ENCODE measurements at regions not wholly inside any gene's neighbourhood (a gene's known extent, or its start where the extent isn't known, plus 50 kb on each side); places are given as distances from the start of the nearest gene placed in this dataset.

DNA sequence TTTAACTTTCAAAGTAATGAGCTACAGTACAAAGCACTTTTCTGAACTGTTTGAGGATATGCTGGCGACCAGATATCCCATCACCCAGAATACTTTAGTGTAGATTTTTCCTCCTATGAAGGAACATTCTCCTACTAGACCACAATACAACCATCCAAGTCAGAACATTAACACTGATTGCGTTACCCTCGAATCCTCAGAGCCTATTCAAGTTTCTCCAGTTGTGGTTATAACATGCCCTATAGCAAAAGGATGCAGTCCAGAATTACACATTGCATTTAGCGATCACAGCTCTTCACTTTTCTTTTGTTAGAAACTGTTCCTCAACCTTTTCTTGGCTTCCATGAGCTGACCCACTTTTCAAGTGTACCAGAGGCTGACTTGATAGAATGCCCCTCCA is 87.4 kb upstream of the SOX4 start:
- Mint-ChIP-seq H3K4me3 (no peak overlapping the region), H3K4me1 (no peaks in the 10 kb centered on the region), H3K27ac (no peak overlapping the region), H3K36me3 (no peaks in the 10 kb centered on the region), H3K27me3 (no peaks in the 10 kb centered on the region), H3K9me3 (no peaks in the 10 kb centered on the region)
- CTCF ChIA-PET = no interaction called here
- DNase-seq = no peak

DNA sequence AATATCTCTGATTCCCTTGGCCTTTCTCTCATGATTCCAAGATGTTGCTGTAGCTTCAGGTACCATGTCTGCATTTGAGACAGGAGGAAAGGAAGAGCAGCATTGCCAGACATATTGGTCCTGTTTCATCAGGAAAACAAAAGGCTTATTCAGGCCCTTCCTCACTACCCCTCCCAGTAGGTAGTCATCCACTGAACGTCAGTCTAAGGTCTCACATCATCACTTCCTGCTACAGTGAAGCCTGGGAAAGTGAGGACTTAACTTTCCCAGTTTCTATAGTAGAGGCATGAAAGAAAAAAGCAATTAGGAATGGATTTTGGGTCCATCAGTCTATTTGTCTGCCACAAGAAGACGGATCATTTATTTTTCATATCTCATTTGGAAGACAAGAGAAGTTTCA is 85.7 kb upstream of the SOX4 start:
- H3K4me3 Mint-ChIP-seq = no peak overlapping the region

DNA sequence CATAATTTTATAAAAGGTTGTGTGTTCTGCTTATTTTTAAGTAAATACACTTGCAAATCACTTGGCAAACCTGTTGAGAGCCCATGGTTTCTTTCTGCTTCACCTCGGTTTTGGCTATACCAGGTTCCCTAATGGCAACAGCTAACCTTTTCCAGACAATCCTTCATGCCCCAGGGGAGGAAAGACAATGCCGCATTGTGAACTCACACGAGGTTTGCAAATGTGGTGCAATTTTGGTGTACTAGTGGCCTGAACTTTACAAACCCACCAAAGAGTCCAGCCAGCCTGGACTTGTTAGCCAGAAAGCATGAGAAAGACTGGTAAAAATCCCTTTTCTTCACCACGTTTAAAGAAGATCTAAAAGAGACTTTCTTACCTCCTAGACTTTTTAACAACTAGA is 84.8 kb upstream of the SOX4 start:
- no peak overlapping the region for H3K4me3 Mint-ChIP-seq
- CTCF ChIA-PET = no interaction called here
- DNase-seq = no peak
- H3K36me3 Mint-ChIP-seq = no peaks in the 10 kb centered on the region
- no peaks in the 10 kb centered on the region for H3K9me3 Mint-ChIP-seq
- H3K27me3 Mint-ChIP-seq = no peaks in the 10 kb centered on the region
- H3K4me1 Mint-ChIP-seq = no peaks in the 10 kb centered on the region
- no peak overlapping the region for H3K27ac Mint-ChIP-seq

More for the DNA sequence above, 85.7 kb upstream of the SOX4 start:
- CTCF ChIA-PET = no interaction called here
- H3K27me3 Mint-ChIP-seq = no peaks in the 10 kb centered on the region
- H3K27ac Mint-ChIP-seq = no peak overlapping the region
- no peaks in the 10 kb centered on the region for H3K4me1 Mint-ChIP-seq
- no peaks in the 10 kb centered on the region for H3K9me3 Mint-ChIP-seq
- DNase-seq = no peak
- no peaks in the 10 kb centered on the region for H3K36me3 Mint-ChIP-seq

DNA sequence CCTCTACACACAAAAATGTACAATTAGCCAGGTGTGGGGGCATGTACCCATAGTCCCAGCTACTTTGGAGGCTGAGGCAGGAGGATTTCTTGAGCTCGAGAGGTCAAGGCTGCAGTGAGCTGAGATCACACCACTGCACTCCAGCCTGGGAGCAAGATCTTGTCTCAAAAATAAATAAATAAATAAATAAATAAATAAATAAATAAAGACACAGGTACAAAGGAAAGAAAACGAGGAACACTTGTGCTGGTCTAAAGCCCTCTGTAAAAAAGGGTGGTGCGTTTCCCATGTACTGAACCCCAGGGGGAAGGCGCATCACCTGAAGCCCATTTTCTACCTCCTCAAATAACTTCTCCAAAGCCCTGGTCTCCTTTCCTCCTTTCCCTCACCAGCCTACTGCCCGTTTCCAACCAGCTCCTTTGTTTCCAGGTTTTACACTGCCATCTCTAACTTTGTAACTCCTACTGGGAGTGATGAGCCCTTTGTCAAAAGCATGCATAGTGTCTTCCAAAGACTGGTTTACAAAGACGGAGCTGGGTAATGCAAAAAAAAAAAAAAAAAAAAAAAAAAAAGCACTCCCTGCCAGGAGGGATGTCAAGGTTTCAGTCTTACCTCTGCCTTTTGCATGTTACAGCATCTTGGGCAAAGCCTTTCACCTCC is 81.5 kb upstream of the SOX4 start:
- Mint-ChIP-seq H3K27me3 (peaks cover 4% of the 10 kb centered on the region), H3K4me1 (no peaks in the 10 kb centered on the region), H3K4me3 (no peak overlapping the region), H3K27ac (no peak overlapping the region), H3K9me3 (no peaks in the 10 kb centered on the region), H3K36me3 (no peaks in the 10 kb centered on the region)
- DNase-seq = no peak
- CTCF ChIA-PET = no interaction called here

DNA sequence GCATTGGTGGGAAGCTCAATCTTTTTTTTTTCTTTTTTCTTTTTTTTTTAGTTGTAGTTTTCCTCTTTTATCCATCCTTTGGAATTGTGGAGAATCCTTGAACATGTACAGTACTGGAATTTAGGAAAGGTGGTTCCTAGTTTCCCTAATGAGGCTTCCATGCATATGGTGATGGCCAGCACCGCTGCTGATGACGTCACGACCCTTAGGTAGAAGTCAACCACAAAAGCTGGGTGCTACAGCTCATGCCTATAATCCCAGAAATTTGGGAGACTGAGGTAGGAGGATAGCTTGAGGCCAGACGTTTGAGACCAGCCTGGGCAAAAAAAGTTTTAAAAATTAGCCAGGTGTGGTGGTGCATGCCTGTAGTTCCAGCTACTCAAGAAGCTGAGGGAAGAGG is 79.3 kb upstream of the SOX4 start:
- Mint-ChIP-seq H3K9me3 (no peaks in the 10 kb centered on the region), H3K4me3 (no peak overlapping the region), H3K4me1 (no peaks in the 10 kb centered on the region), H3K36me3 (no peaks in the 10 kb centered on the region), H3K27me3 (peaks cover 4% of the 10 kb centered on the region), H3K27ac (no peak overlapping the region)
- CTCF ChIA-PET = no interaction called here
- no peak for DNase-seq

DNA sequence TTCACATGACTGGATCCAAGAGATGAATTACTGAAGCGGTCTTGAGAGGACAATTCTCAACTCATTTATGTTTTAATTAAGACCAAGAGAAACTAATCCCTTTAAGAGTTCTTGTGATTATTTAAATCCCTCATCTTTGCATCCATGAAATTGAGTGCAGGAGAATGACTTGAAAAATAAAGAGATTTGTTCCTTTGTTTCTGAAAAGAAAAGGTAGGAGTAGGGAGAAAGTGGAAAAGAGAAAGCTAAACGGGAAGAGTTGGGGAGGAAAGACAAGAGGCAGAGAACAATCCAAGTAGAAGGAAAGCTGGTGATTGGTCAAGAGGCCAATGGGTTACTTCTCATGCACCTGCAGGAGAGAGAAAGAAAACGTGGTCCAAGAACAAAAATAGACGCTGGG is 75.2 kb upstream of the SOX4 start:
- CTCF ChIA-PET = no interaction called here

DNA sequence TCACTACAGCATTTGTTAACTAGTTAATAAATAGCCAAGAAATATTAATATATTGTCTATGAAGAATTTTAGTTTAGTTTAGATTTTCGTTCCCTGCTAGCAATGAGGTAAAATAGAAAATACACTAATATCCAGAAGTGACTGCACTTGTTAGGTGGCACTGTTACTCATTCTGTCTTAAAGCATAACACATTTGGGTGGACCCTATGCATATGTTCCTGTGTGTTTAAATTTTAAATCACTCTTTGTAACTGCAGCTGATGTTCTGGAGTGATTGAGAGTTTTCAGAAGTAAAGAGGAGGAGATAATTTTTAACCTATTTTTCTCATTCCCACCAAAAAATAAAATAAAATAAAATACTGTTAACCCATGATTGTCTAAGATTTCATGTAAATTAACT is 73.9 kb upstream of the SOX4 start:
- Mint-ChIP-seq H3K9me3 (no peaks in the 10 kb centered on the region), H3K27ac (no peak overlapping the region), H3K4me3 (no peak overlapping the region), H3K27me3 (peaks cover 2% of the 10 kb centered on the region), H3K4me1 (no peaks in the 10 kb centered on the region), H3K36me3 (no peaks in the 10 kb centered on the region)
- CTCF ChIA-PET = no interaction called here
- no peak for DNase-seq

More for the DNA sequence above, 75.2 kb upstream of the SOX4 start:
- no peaks in the 10 kb centered on the region for H3K36me3 Mint-ChIP-seq
- no peaks in the 10 kb centered on the region for H3K4me1 Mint-ChIP-seq
- no peak for DNase-seq
- H3K9me3 Mint-ChIP-seq = no peaks in the 10 kb centered on the region
- H3K4me3 Mint-ChIP-seq = no peak overlapping the region
- H3K27me3 Mint-ChIP-seq = peaks cover 4% of the 10 kb centered on the region
- no peak overlapping the region for H3K27ac Mint-ChIP-seq

DNA sequence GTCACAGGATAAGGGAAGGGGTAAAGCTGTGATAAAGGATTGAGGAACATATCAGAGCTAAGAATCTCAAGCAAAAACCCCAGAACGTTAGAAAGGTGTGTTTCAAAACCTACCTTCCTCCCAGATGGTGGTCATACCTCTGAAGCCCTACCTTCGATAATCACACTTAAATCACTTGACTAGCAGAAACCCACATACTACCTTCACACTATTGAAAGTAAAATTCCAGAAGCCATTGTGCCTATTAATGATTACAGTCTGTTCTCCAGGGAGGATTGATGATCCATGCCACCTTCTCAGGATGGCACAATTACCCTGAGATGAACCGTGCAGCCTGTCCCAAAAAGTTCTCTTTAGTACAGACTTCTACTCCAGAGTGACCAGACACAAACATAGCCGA is 72.3 kb upstream of the SOX4 start:
- CTCF ChIA-PET = no interaction called here
- H3K36me3 Mint-ChIP-seq = no peaks in the 10 kb centered on the region
- H3K27me3 Mint-ChIP-seq = no peaks in the 10 kb centered on the region
- no peaks in the 10 kb centered on the region for H3K9me3 Mint-ChIP-seq
- H3K4me1 Mint-ChIP-seq = no peaks in the 10 kb centered on the region
- no peak overlapping the region for H3K27ac Mint-ChIP-seq
- H3K4me3 Mint-ChIP-seq = no peak overlapping the region
- DNase-seq = no peak

DNA sequence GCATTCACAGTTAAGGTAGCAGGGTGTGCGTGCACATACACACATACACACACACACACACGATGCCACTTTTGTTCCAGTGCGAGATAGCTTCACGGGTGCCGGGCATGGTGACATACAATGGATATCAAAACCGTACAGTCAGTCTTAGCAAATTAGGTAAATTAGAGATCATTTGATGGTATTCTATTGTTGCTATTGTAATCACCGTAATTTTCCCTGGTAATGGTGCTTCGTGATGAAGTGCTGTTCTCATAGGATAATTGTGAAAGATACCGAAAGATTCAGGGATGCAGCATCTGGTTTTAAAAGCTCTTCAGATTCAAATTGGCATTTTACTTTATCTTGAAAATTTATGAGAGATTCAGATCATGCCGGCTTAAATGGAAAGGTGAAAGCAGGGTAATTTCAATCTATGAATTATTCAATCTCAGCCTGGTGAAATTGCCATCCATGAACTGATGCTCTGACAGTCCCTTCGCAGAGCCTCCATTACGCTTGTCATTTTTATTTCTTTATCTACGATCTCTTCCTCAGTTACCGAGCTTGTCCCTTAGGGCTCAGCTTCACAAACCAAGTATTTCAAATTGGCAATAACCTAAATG is 71.3 kb upstream of the SOX4 start:
- DNase-seq = no peak
- no peaks in the 10 kb centered on the region for H3K4me1 Mint-ChIP-seq
- CTCF ChIA-PET = no interaction called here
- no peaks in the 10 kb centered on the region for H3K9me3 Mint-ChIP-seq
- no peak overlapping the region for H3K27ac Mint-ChIP-seq
- H3K27me3 Mint-ChIP-seq = no peaks in the 10 kb centered on the region
- no peak overlapping the region for H3K4me3 Mint-ChIP-seq
- no peaks in the 10 kb centered on the region for H3K36me3 Mint-ChIP-seq

DNA sequence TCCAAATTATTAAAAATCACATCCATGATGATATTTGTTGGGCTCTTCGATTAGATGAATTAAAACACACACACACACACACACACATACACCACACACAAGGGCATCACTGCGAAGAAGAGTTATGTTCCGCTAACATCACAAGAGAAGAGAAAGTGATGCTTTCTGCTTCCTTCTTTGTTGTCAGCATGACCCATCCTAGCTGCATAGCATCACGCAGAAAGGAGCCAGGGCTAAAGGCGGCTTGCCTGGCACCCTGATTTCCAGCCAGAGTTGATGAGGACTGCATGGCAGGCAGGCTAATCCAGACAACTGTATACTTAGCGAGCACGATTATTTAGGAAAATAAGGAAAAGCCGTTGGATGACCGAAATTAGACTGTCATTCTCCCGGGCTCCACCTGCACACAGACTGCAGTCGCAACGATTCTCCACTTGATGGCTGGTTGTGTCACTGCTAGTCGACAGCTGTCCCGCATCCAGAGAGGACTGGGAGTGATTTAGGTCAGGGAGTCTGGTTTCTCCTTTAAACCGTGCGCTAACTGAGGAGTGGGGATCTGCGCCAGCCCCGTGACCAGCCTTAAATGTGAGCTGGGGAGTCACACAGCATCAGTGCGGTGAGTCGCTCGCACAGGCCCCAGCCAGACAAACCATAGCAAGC is 70.6 kb upstream of the SOX4 start:
- H3K4me1 Mint-ChIP-seq = no peaks in the 10 kb centered on the region
- no peak for DNase-seq
- CTCF ChIA-PET = no interaction called here
- no peak overlapping the region for H3K27ac Mint-ChIP-seq
- H3K9me3 Mint-ChIP-seq = no peaks in the 10 kb centered on the region
- no peaks in the 10 kb centered on the region for H3K27me3 Mint-ChIP-seq
- no peaks in the 10 kb centered on the region for H3K36me3 Mint-ChIP-seq
- H3K4me3 Mint-ChIP-seq = no peak overlapping the region

DNA sequence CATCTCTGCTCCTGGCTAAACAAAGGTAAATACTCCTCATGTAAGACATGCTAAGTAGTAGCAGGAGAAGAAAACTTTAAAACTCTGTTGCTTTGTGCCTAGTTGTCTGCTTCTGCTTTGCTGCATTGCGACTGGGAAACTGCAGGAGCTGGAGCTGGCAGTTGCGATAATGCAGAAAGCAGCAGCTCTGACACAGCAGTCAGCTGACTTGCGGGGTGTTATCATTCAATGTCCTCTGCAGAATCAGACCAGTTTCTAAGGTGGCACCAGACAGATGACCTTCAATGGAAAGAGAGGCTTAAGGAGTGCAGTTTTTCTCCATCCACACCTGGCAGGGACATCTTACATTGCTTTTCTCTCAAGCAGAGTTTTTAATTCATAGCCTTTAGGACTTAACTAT is 69.9 kb upstream of the SOX4 start:
- no peaks in the 10 kb centered on the region for H3K27me3 Mint-ChIP-seq
- no peaks in the 10 kb centered on the region for H3K36me3 Mint-ChIP-seq
- H3K9me3 Mint-ChIP-seq = no peaks in the 10 kb centered on the region
- no peak overlapping the region for H3K27ac Mint-ChIP-seq
- CTCF ChIA-PET = no interaction called here
- no peak for DNase-seq
- no peaks in the 10 kb centered on the region for H3K4me1 Mint-ChIP-seq
- no peak overlapping the region for H3K4me3 Mint-ChIP-seq

DNA sequence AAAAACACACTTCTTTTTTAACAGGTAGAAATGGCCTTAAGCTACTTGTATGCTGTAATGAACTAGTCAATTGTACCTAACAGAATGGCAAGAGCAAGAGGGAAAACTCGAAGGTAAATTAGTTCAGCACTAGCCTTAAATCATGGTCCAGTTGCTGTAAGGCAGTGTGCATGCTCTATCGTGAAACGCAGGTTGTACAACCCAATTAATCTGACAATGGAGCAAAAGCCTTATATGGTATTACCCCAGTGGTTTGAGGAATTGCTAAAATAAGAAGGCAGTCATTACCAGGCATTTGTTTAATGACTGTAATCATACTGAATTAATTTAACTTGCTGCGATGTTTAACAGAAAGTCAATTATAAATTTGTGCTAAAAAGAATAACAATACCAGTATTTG is 69.3 kb upstream of the SOX4 start:
- no peak for DNase-seq
- Mint-ChIP-seq H3K27ac (no peak overlapping the region), H3K36me3 (no peaks in the 10 kb centered on the region), H3K4me1 (no peaks in the 10 kb centered on the region), H3K9me3 (no peaks in the 10 kb centered on the region), H3K27me3 (no peaks in the 10 kb centered on the region), H3K4me3 (no peak overlapping the region)
- CTCF ChIA-PET = no interaction called here

DNA sequence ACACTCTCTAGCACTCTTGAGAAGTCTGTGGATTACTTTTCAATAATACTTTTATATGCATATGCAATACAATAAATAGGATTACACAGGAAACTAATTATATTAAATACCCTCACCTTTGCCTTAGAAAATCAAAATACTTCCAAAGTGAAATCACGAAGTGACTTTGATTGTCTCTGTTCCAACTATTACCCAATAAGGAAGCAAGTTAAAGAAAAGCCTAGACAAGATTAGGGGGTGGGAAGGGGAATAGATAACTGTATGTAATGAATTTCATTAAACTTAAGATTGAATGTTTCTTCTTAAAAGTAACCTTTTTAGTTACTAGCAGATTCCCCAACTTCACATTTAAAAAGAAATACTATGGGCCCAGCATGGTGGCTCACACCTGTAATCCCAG is 66.6 kb upstream of the SOX4 start:
- CTCF ChIA-PET = no interaction called here
- no peaks in the 10 kb centered on the region for H3K4me1 Mint-ChIP-seq
- H3K36me3 Mint-ChIP-seq = no peaks in the 10 kb centered on the region
- H3K27ac Mint-ChIP-seq = no peak overlapping the region
- H3K9me3 Mint-ChIP-seq = no peaks in the 10 kb centered on the region
- H3K27me3 Mint-ChIP-seq = no peaks in the 10 kb centered on the region
- H3K4me3 Mint-ChIP-seq = no peak overlapping the region
- no peak for DNase-seq

DNA sequence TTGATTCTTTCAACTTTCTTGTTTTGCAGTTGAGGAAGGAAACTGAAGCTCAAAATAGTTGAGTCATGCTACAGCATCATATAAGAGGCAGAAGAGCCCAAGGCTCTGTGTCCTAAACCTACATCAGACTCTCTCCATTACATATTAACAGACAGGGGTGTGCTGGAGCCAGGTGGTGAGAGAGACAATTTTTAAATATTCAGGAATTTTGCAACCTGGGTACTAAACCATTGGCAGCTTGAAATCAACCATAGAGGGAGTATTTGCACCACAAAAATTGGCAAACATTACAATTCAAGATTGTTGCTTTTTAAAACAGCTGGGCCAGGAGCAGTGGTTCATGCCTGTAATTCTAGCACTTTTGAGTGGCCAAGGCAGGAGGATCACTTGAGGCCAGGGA is 65.8 kb upstream of the SOX4 start:
- no peaks in the 10 kb centered on the region for H3K4me1 Mint-ChIP-seq
- no peak overlapping the region for H3K4me3 Mint-ChIP-seq
- no peaks in the 10 kb centered on the region for H3K27me3 Mint-ChIP-seq
- no peak for DNase-seq
- CTCF ChIA-PET = interaction anchor here (1.2 kb wide), 1 partner anchor 61 kb away, joined by 6 read pairs; no protein-coding TSS in a partner anchor
- no peak overlapping the region for H3K27ac Mint-ChIP-seq
- no peaks in the 10 kb centered on the region for H3K9me3 Mint-ChIP-seq
- H3K36me3 Mint-ChIP-seq = no peaks in the 10 kb centered on the region

DNA sequence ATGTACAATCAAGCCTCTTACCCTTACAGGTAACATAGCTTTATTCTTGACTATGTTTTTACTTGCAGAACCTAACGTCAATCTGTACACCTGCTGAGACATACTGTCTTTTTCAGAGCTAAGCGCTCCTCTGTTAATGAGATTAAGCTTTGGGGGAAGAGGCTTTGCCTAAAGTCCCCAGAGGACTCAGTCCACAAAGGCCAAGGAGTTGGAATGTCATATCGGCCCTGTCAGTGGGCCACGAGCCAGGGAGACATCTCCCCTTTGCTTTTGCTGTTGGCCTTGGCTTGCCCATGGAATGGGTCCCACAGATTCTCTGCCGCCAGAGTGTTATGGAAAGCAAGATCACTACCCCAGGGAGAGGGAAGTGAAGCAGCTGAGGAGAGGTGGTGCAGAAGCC is 64.1 kb upstream of the SOX4 start:
- Mint-ChIP-seq H3K27ac (no peak overlapping the region), H3K27me3 (no peaks in the 10 kb centered on the region), H3K4me3 (no peak overlapping the region), H3K4me1 (no peaks in the 10 kb centered on the region), H3K36me3 (no peaks in the 10 kb centered on the region), H3K9me3 (no peaks in the 10 kb centered on the region)
- DNase-seq = no peak
- CTCF ChIA-PET = no interaction called here
